Endothelial cell of umbilical vein (primary cell): ENCODE measurements at regions not wholly inside any gene's neighbourhood (a gene's known extent, or its start where the extent isn't known, plus 50 kb on each side); places are given as distances from the start of the nearest gene placed in this dataset.

Experiments used
- BruUV-seq: library from RNA; stranded (reverse); fragments of 400-500 nt; replicated peaks from 2 replicates; lab custom pipeline; 2021; lab: Mats Ljungman, UMichigan
- CTCF ChIA-PET: fragments of 300-600, 350-600 bp; sonication (Branson Sonifier 250); formaldehyde crosslinking; loops from one replicate; lab custom pipeline; 2021; ENCODE audit warnings: antibody characterized with exemption, inconsistent platforms; lab: Charles Lee
- POLR2A ChIA-PET: fragments of 300-600, 350-600 bp; sonication (Branson Sonifier 250); formaldehyde crosslinking; loops from one replicate; lab custom pipeline; 2021; ENCODE audit warnings: antibody characterized with exemption, inconsistent platforms; lab: Charles Lee
- DNase-seq: peaks from one replicate; pipeline ENCODE4 v3.0.0-alpha.2; 2011; ENCODE audit warnings: low read depth, low spot score
- FAIRE-seq: peaks from 2 replicates; lab custom pipeline; 2011; peaks lifted over from hg19 to GRCh38; lab: Jason Lieb, UNC
- H2AFZ ChIP-seq: 2 replicates; pipeline ENCODE4 v1.6.0; 2012; ENCODE audit warnings: low read depth, low read length, control low read depth, inconsistent platforms
- H3K27ac ChIP-seq: 2 replicates; pipeline ENCODE4 v1.5.1; 2011; ENCODE audit warnings: low read depth, mild to moderate bottlenecking, control low read depth, low read length, moderate library complexity; ENCODE audit not compliant: insufficient read depth
- H3K27me3 ChIP-seq, 2 experiments: 2 replicates each; pipeline versions ENCODE4 v1.6.0 to v1.6.1; 2011; ENCODE audit warnings: low read length in 2 of 2, mixed read lengths in 1 of 2; ENCODE audit not compliant: control insufficient read depth in 2 of 2, insufficient read depth in 2 of 2
- H3K36me3 ChIP-seq, 2 experiments: 2 replicates in 1 of 2; 3 replicates in 1 of 2; pipeline ENCODE4 v1.5.1; 2011; ENCODE audit warnings: low read length in 2 of 2, mild to moderate bottlenecking in 1 of 2, moderate library complexity in 1 of 2; ENCODE audit not compliant: control insufficient read depth in 2 of 2, insufficient read depth in 2 of 2; ENCODE audit errors: extremely low read depth in 1 of 2
- H3K4me1 ChIP-seq: 3 replicates; pipeline ENCODE4 v1.5.1; 2011; ENCODE audit warnings: mild to moderate bottlenecking, low read length; ENCODE audit not compliant: control insufficient read depth, insufficient read depth; ENCODE audit errors: extremely low read depth
- H3K4me2 ChIP-seq: 2 replicates; pipeline ENCODE4 v1.6.1; 2011; ENCODE audit warnings: low read length, control low read depth, mixed read lengths; ENCODE audit not compliant: insufficient read depth
- H3K4me3 ChIP-seq, 3 experiments: fragments of 200-600 bp in 1 of 3; sonication (generic), shearing (Covaris generic) in 1 of 3; replicated peaks in 1 of 3; 2 replicates each; pipeline ENCODE4 v1.5.1; 2011 to 2016; ENCODE audit warnings: control low read depth in 3 of 3, low read length in 3 of 3, mild to moderate bottlenecking in 2 of 3, inconsistent platforms in 1 of 3, low read depth in 1 of 3, moderate library complexity in 1 of 3; ENCODE audit not compliant: insufficient read depth in 1 of 3
- H3K79me2 ChIP-seq: 2 replicates; pipeline ENCODE4 v1.6.0; 2012; ENCODE audit warnings: low read length, inconsistent platforms; ENCODE audit not compliant: control insufficient read depth, insufficient read depth
- H3K9ac ChIP-seq: replicated peaks from 2 replicates; pipeline ENCODE3; 2011; ENCODE audit warnings: low read length, control low read depth; ENCODE audit not compliant: insufficient read depth; ENCODE audit errors: extremely low read depth
- H3K9me1 ChIP-seq: replicated peaks from 3 replicates; pipeline ENCODE4 v1.6.0; 2011; ENCODE audit warnings: mild to moderate bottlenecking, low read length; ENCODE audit not compliant: control insufficient read depth, insufficient read depth; ENCODE audit errors: extremely low read depth
- H3K9me3 ChIP-seq: replicated peaks from 2 replicates; pipeline ENCODE4 v1.5.1; 2012; ENCODE audit warnings: low read length, inconsistent platforms; ENCODE audit not compliant: control insufficient read depth, insufficient read depth
- H4K20me1 ChIP-seq: replicated peaks from 2 replicates; pipeline ENCODE3; 2011; ENCODE audit warnings: mild to moderate bottlenecking, low read length; ENCODE audit not compliant: control insufficient read depth, insufficient read depth; ENCODE audit errors: extremely low read depth
- EZH2 ChIP-seq: IDR thresholded peaks from 2 replicates; pipeline ENCODE4 v1.6.1; 2012; ENCODE audit warnings: borderline replicate concordance, low read depth, mild to moderate bottlenecking, moderate library complexity, low read length, inconsistent platforms; ENCODE audit not compliant: severe bottlenecking
- FOS ChIP-seq: IDR thresholded peaks from 2 replicates; pipeline ENCODE4 v1.6.1; 2011; ENCODE audit warnings: mild to moderate bottlenecking, low read length, moderate library complexity, borderline replicate concordance; ENCODE audit not compliant: insufficient read depth
- GATA2 ChIP-seq: IDR thresholded peaks from 2 replicates; pipeline ENCODE4 v1.7.0; 2011; ENCODE audit warnings: low read depth, mild to moderate bottlenecking, moderate library complexity, mixed read lengths, low read length; ENCODE audit not compliant: insufficient read length, insufficient read depth
- JUN ChIP-seq: IDR thresholded peaks from 2 replicates; pipeline ENCODE4 v1.6.1; 2011; ENCODE audit warnings: borderline replicate concordance, low read depth; ENCODE audit not compliant: insufficient read length, insufficient read depth
- MYC ChIP-seq: IDR thresholded peaks from one replicate; pipeline ENCODE4 v1.6.1; 2011; ENCODE audit warnings: mild to moderate bottlenecking, low read depth, low read length
- POLR2A ChIP-seq: IDR thresholded peaks from 2 replicates; pipeline ENCODE4 v1.6.1; 2012; ENCODE audit warnings: low read depth, mild to moderate bottlenecking, control low read depth, low read length
- POLR2AphosphoS5 ChIP-seq: IDR thresholded peaks from 2 replicates; pipeline ENCODE4 v1.6.1; 2012; ENCODE audit warnings: low read depth, mild to moderate bottlenecking, control low read depth, low read length, moderate library complexity; ENCODE audit not compliant: insufficient read depth
- dilution Hi-C: fragments of 300-500 bp; cut with MboI; formaldehyde crosslinking; loops from one replicate; pipeline ENCODE4 v1.15.0; 2019; ENCODE audit warnings: low sequenced_read_pairs; ENCODE audit not compliant: extremely low pct_ligation_motif_present
- intact Hi-C: fragments of 100-400 bp; cut with micrococcal nuclease; formaldehyde crosslinking; loops from one replicate; pipeline ENCODE4 v1.10.0; 2022
- TF ChIP-seq, protein P1 (sequence below): IDR thresholded peaks from 2 replicates; pipeline ENCODE4 v1.6.1; 2011; ENCODE audit not compliant: insufficient read depth, insufficient read length
- TF ChIP-seq, protein P2 (sequence below), 2 donors: IDR thresholded peaks; 1 replicate in 1 of 2; 2 replicates in 1 of 2; pipeline ENCODE4 v1.5.1; 2011; ENCODE audit warnings: low read length in 2 of 2, mild to moderate bottlenecking in 2 of 2, moderate library complexity in 2 of 2, control low read depth in 1 of 2, inconsistent platforms in 1 of 2, low read depth in 1 of 2; ENCODE audit not compliant: insufficient read depth in 1 of 2; ENCODE audit errors: extremely low read depth in 1 of 2

DNA sequence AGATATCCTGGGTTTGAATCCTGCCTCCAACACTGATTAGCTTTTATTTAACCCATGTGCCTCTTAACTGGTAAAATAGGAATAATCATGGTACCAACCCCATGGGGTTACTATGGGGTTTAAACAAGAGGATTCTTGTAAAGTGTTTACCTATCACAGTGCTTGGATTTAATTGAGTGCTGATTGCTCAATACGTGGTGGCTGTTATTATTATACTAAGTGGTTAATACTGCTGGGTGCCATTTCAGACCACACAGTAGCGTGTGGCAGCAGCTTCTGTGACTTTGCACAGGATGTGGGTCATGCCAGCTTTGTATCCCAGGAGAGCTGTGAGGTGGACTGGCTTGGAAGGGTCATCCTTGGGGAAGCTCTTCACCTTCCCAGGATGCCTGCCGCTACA is 177.2 kb downstream of the SEC23IP start:
- Histone ChIP-seq H3K4me1 (no peaks in the 10 kb centered on the region), H3K9me1 (no peaks in the 10 kb centered on the region), H4K20me1 (no peaks in the 10 kb centered on the region), H3K79me2 (no peaks in the 10 kb centered on the region), H2AFZ (no peak overlapping the region), H3K36me3 (no peaks in the 10 kb centered on the region), H3K9me3 (no peaks in the 10 kb centered on the region), H3K4me3 (no peak overlapping the region), H3K27ac (no peak overlapping the region), H3K9ac (no peak overlapping the region), H3K4me2 (no peak overlapping the region), H3K27me3 (no peaks in the 10 kb centered on the region)
- dilution Hi-C loops (no loop called here), intact Hi-C loops (no loop called here)
- ChIA-PET POLR2A (no interaction called here), CTCF (no interaction called here)
- FAIRE-seq: no peak
- DNase-seq: no peak
- TF ChIP-seq GATA2 (no peak), EZH2 (no peak), MYC (no peak), POLR2A (no peak), POLR2AphosphoS5 (no peak), JUN (no peak), FOS (no peak)
- TF ChIP-seq, protein P1, sequence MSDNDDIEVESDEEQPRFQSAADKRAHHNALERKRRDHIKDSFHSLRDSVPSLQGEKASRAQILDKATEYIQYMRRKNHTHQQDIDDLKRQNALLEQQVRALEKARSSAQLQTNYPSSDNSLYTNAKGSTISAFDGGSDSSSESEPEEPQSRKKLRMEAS: no peak
- TF ChIP-seq, protein P2, sequence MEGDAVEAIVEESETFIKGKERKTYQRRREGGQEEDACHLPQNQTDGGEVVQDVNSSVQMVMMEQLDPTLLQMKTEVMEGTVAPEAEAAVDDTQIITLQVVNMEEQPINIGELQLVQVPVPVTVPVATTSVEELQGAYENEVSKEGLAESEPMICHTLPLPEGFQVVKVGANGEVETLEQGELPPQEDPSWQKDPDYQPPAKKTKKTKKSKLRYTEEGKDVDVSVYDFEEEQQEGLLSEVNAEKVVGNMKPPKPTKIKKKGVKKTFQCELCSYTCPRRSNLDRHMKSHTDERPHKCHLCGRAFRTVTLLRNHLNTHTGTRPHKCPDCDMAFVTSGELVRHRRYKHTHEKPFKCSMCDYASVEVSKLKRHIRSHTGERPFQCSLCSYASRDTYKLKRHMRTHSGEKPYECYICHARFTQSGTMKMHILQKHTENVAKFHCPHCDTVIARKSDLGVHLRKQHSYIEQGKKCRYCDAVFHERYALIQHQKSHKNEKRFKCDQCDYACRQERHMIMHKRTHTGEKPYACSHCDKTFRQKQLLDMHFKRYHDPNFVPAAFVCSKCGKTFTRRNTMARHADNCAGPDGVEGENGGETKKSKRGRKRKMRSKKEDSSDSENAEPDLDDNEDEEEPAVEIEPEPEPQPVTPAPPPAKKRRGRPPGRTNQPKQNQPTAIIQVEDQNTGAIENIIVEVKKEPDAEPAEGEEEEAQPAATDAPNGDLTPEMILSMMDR (IDR thresholded peaks at IDR 0.05; ENCODE audit: extremely low read depth in 1 of 2, insufficient read depth in 1 of 2, low read depth in 1 of 2, low read length in 2 of 2): no peak
- BruUV-seq: no TSS peak
